NCI-H2081 (cell line): ENCODE measurements at regions not wholly inside any gene's neighbourhood (a gene's known extent, or its start where the extent isn't known, plus 50 kb on each side); places are given as distances from the start of the nearest gene placed in this dataset.
A peak's percentile ranks its signal among the peaks of the same experiment; 100 is the strongest.
"Not testable (repeated sequence)": the region's sequence is repeated elsewhere in the genome, so short reads cannot be mapped to it uniquely, and the experiment has no call there.

Source experiments
- DNase-seq, 2 experiments: peaks; one replicate each; lab custom pipeline; 2025; lab: John Stamatoyannopoulos, UW

DNA sequence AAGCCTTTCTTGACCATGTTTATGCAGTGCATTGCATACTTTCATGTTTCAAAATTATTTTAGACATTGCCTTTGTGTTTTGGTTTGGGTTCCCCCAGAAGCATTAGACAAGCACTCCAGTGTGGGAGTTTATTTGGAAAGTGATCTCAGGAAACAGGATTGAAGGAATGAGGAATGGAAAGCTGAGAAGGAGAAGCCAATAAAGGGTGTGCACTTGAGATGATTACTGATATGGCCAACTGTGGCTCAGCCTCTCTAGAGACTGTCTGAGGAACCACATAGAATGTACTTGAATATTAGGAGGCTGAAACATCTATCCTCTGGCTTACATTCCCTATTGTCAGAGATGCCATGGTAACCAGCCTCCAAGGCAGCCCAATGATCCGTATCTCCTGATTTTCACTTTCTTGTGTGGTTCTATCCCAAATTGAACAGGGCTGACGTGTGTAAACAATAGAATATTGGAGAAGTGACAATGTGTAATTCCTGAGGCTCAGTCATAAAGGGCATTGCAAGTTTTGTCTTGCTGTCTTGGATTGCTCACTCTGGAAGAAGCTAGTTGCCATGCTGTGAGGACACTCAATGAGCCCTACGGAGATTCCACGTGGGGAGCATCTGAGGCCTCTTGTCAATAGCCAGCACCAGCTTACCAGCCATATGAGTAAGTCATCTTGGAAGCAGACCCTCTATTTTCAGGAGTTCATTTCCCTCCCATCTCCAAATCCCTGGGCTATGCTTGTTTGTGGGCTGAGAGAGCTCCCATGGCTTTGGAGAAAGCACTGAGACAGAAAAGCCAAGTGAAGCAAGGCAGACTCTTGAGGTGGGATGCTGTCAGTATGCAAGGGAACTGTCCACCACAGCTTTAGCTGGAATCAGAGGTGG, 84.7 kb downstream of the SCN11A start:
- no peak for DNase-seq

DNA sequence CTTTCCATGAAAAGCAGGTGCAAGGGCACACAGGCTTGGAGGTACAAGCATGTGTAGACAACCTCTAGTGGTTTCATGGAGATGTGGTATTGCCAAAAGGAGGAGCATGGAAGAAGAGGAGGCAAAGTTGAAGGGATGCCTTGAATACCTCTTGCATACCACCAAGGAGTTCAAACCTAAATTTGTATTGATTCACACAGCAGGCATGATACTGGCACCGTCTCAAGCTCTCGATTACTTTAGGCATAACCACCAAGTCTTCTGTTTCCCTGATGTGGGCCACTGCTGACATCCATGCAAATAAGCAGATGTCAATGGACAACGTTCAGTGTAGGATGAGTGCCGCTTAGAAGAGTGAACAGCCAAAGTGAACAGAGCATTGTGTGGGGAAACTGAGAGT, 87.1 kb downstream of the SCN11A start:
- DNase-seq, result no peak

DNA sequence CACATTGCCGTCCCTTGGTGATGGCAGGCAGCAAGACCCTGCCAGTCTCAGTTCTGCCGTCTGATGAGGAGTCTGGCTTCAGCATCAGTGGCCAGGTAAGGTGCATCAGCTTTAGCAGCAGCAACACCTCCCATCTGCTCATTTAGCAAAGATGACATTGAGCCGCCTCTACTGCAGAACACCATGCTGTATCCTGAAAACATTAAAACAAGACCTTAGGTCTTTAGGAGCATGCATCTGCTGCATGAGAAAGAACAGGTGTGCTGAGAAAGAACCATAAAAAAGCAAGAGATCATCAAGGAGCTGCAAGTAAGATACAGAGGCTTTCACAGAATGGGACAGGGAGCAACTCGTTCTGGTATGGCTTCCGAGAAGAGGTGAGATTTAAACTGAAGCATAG, 87.5 kb downstream of the SCN11A start:
- DNase-seq, result no peak

DNA sequence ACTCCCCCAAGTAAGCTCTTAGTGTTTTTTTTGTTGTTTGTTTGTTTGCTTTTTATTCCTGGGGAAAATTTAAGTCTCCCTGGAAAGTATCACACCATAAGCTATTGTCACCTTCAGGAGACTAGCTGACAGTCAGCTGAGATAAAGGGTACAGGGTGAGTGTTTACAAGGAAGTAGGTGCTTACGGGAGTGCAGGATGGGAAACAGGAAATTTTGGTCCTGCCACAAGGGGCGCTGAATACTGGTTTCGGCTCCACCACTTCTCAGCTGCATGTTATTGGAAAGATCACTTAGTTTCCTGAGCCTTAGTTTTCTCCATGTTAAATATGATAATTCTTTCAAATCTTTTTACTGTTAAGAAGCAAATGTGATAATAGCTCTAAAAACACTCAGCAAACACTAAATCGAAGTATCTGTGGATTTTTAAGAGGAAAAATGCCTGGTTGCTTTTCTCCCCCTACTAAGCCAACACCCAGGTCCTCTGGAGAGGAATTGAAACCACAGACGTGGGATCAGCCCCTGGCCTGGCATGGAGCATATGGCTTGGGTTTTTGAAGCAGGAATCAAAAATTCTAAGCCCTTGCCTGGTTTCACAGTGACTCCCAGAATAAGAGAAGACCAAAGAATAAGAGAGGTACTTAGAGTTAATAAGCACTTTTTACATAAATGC, 90.7 kb downstream of the SCN11A start:
- DNase-seq, result peak; percentile 49 to 79

DNA sequence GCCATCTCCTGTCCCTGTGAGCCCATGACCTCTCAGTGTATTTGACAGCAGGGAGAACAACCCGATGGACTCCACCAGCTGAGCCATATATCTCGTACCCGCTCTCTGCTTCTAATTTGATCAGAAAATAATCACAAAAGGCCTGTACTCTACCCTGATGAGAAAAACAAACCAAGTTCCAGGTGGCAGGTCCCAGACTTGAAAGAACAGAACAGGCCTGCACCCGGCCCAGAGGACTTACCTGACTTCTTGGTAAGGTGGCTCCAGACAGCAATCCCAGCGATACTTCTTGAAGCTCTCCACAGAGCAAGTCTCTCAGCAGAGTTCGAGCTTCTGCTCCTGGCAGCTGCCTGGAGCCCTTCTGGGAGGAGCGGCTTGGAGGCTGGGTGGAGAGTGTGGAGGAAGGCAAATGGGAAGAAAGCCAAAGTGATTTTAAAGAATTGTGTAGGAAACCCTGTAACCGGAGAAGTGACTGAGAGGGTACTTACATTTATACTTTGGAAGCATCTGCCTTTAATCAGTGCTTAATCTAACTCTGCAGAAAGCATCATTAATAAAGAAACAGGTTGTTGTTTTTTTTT, 91.6 kb downstream of the SCN11A start:
- no peak for DNase-seq

DNA sequence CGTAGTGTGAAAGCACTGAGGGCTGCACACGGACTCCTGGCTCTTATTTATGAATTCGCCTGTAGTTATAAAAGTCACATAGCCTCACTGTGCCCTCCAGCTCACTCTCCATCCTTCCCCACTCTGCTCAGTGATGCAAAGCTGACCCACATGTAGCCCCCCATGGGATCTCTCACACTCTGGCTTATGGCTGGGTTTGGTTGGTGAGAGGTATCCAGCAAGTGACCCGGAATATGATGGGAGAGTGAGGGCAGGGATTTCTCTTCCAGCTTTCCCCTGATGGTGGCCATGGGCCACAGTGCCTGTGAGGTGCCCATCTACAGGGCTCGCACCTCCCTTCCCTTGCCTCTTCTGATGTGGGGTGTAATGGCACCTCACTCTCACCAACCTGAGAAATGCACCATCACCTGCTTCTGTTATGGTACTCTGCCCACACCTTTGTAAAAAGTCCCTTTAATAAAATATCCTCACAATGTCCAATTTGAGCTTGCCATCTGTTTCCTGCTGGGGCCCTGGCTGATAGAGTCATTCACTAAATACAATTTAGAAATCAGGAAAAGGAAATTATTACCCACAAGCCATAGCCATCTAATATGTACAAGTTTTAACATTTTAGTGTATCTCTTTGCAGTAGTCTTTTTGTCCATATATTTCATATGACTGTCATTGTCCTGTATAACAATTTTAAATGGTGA, 93.6 kb downstream of the SCN11A start:
- no peak for DNase-seq

DNA sequence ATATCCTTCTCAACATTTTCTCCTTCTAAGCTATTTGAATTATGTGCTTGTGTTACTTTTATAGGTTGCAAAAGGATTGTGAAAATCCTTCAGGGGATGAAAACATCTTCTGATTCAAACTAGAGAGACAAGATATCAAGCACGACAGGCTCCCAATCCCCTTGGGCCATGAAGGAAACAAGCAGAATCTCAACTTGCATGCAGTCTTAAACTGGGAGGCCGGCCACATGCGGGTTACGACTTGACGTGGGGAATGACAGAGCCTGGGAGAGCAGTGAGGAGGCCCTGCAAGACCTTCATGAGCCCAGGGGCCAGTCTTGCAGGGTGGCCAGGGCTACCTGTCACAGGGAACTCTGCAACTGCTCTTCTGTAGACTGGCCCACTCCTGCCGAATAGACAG, 94.4 kb downstream of the SCN11A start:
- no peak for DNase-seq

DNA sequence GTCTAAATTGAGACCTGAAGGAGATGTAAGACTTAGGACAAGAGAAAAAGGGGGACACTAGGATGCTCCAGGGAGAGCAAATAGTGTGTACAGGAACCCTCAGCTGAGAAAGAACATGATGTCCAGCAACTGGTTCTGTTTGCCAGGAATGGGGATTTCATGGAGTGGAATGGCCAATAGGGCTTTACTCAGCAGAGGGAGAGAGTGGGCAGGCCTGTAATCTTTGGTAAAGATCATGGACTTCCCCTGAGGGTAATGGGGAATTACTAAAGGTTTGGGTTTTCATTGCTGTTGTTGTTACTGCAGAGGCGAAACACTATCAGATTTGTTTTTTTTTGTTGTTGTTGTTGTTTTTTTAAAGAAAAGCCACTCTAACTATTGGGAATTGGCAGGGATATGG, 99.0 kb downstream of the SCN11A start:
- DNase-seq, result no peak

DNA sequence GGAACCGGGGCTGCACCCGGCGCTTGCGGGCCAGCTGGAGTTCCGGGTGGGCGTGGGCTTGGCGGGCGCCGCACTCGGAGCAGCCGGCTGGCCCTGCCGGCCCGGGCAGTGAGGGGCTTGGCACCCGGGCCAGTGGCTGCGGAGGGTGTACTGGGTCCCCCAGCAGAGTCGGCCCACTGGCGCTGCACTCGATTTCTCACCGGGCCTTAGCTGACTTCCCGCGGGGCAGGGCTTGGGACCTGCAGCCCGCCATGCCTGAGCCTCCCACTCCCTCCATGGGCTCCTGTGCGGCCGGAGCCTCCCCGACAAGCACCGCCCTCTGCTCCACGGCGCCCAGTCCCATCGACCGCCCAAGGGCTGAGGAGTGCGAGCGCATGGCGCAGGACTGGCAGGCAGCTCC, 100.6 kb downstream of the SCN11A start:
- not testable (repeated sequence) for DNase-seq

DNA sequence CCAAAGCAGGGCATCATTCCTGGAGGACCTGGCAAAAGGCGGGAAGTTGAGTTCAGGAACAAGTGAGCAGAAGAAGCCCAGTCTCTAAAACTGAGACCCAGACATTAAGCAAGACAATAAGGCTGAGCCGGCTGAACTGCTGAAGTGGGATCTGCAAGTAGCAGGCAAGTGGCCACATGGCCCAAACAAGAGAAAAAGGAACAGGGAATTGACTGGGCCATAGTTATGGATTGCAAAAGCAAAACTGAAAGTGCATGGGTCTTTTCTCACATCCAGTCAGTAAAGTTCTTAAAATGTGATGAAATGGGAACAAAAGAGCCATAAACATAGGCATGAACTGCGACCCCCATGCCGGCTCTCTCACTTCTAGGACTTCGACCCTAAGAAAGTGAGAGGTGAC, 101.2 kb downstream of the SCN11A start:
- no peak for DNase-seq

DNA sequence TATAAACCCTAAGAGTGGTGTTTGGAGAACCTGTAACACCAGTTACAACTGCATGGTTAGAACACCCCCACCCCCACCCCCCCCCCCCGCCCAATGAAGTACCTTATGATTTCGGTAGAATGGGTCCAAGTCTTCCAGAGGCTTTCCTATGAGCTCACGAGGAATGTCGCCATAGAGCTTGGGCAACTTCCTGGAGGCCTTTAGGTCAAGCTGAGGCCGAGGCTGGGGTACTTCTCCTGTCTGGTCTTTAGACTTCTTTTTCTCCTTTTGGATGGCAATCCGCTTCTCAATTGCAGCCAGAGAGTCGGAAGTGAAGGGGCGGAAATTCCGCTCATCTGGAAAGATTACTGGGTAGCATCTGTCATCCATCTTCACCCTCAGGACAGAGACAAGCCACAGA, 101.8 kb downstream of the SCN11A start:
- no peak for DNase-seq

DNA sequence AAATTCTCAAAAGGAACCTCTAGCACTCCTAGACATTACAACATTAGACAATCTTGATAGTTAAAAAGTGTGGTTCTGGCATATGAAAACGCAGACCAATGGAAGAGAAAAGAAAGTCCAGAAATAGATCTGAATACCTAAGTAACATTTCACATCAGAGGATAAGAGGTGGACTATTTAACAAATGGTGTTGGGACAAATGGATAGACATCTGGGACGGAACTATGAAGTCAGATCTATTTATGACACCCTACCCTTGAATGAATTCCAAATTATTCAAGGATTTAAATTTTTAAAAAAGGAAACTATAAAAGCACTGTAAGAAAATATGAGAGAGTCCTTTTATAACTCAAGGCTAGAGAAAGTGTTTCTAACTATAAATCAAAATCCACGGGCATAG, 111.3 kb downstream of the SCN11A start:
- no peak for DNase-seq

DNA sequence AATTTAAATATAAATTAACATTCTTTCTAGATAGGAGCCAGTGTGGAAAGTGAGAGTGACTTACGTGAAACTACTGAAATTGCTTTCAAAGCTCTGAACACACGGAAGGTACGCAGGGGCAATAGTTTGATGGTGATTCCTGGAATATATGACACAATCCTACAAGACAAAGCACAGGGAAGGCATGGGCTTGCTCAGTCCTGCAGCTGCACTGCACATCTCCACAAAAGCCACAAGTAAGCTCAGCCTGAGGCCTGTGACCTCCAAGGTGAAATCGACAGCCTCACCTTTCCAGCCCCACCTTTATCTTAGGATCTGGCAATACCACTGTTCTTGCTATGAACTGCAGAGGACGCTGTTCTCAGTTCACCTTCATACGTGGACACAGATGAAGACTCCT, 109.3 kb upstream of the SCN10A start:
- DNase-seq, result no peak

DNA sequence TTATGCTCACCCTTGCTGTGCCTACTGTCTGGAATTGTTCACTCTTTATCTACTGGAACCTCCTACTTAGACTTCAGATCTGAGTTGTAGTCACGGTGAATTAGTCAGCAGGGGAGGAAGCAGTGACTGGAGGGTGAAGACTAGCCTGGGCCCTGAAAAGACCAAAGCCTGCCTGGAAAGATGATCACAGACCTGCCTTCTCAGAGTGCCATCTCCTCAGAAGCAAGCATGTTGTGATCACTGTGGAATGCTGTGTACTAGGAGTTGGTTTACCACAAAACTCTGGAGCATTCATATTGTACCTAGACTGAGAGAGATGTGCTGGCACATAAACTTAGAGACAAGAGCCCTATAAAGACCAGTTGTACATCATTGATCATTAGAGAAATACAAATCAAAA, 100.7 kb upstream of the SCN10A start:
- DNase-seq, result no peak

DNA sequence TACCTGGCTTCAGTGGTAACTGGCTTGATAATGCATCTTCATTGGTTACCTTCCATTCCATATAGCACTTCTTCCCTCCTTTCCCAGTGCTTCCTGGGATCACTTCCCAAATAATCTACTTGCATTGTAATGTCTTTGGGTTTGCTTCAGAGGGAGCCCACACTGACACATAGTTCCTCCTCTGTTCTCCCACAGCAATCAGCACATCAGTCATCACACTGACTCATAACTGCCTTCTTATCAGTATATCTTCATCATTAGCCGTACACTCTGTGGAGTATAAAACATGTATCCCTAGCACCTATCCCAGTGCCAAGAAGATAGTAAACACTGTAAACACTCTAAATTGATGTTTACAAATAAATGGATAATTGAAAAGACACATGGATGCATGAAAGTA, 91.4 kb upstream of the SCN10A start:
- DNase-seq, result no peak

DNA sequence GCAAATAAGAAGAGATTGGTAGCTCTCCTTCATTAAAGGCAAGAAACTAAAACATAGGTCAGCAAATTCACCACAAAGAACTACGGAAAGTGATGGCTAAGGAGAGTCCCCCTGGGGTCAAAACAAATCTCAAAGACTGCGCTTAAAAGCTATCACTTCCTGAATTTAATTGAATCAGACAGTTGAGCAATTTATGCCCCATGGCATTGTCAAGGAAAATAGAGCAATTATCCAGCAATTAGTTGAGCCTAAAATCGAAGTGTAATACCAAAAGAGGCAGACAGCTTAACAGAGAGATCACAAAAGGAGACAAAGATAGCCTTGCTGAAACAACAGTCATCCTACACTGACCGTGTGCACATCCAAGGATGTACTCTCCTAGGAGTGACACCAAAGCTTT, 74.4 kb upstream of the SCN10A start:
- DNase-seq, result no peak

DNA sequence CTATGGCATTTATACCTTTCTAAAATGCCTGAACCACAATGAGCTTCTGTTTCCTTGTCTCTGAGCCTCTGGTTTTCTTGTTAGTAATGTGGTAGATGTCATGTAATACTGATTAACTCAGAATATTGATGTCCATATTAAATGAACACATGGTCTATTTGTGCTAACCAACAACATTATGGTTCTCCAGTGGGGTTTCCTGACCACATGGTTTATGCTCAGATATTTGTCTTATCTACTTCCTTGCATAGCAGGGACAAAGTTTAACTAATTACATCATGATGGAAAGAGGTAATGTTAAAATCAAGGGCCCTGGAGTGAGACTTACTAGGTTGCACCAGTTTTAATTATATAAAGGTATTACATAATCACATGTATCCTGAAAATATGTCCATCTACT, 62.6 kb upstream of the SCN10A start:
- DNase-seq, result no peak
